ENCODE measurements at regions not wholly inside any gene's neighbourhood (a gene's known extent, or its start where the extent isn't known, plus 50 kb on each side); places are given as distances from the start of the nearest gene placed in this dataset.

GRCh38 chr13:74479124-74479523 lies 344.9 kb upstream of the KLF12 start (continued):
- TF ChIP-seq JUND (IDR thresholded peaks at IDR 0.05; ENCODE audit: borderline replicate concordance, low read depth, low read length): no peak
- no peak for TF ChIP-seq JUND (tag; IDR thresholded peaks at IDR 0.05; ENCODE audit: borderline replicate concordance, low read depth, low read length)
- no peak for TF ChIP-seq MXI1 (IDR thresholded peaks at IDR 0.05; ENCODE audit: low read depth, low read length)
- TF ChIP-seq GTF2B (IDR thresholded peaks at IDR 0.05; ENCODE audit: extremely low read depth, insufficient read length): no peak
- no peak for TF ChIP-seq SMC3 (conservative IDR thresholded peaks at IDR 0.05; ENCODE audit: insufficient read depth, low read depth, low read length)
- no peak for TF ChIP-seq ZNF696 (CRISPR knock-in tag; conservative IDR thresholded peaks at IDR 0.05)
- no peak for TF ChIP-seq ZNF175 (CRISPR knock-in tag; IDR thresholded peaks at IDR 0.05; ENCODE audit: low read depth)
- TF ChIP-seq SMARCA5 (IDR thresholded peaks at IDR 0.05): no peak

- no peak for ATAC-seq
- H3K79me2 ChIP-seq (ENCODE audit: control insufficient read depth, insufficient read depth, low read length): no peaks in the 10 kb centered on the region
- ChIA-PET CTCF (ENCODE audit: low intra/inter-chr PET ratio) (no interaction called here), POLR2A (no interaction called here)
- no peaks in the 10 kb centered on the region for H3K27me3 ChIP-seq (ENCODE audit: control insufficient read depth in 2 of 2, insufficient read depth in 2 of 2, low read length in 2 of 2)
- no peak overlapping the region for H3K4me2 ChIP-seq (ENCODE audit: insufficient read depth, low read length)
- H3K4me3 ChIP-seq: no peak overlapping the region
- no peaks in the 10 kb centered on the region for H4K20me1 ChIP-seq (replicated peaks; ENCODE audit: control insufficient read depth, insufficient read depth, low read length)
- FAIRE-seq: no peak
- no peaks in the 10 kb centered on the region for H3K36me3 ChIP-seq (ENCODE audit: control insufficient read depth, insufficient read depth, low read length)
- DNase-seq (ENCODE audit: extremely low read depth in 1 of 4, low spot score in 3 of 4): no peak
- no peaks in the 10 kb centered on the region for H3K4me1 ChIP-seq (replicated peaks in 1 of 2; ENCODE audit: control insufficient read depth in 2 of 2, insufficient read depth in 2 of 2, low read length in 2 of 2)
- no peak overlapping the region for H3K9ac ChIP-seq (ENCODE audit: insufficient read depth in 1 of 2, low read depth in 2 of 2, low read length in 2 of 2)
- no peaks in the 10 kb centered on the region for H3K9me3 ChIP-seq (replicated peaks; ENCODE audit: control insufficient read depth, insufficient read depth, low read depth, low read length)
- BruUV-seq (replicated peaks): no TSS peak
- H3K27ac ChIP-seq (ENCODE audit: extremely low read depth, low read depth, low read length): no peak overlapping the region
- H2AFZ ChIP-seq (ENCODE audit: low read depth, low read length): no peak overlapping the region
- no peaks in the 10 kb centered on the region for H3K9me1 ChIP-seq (ENCODE audit: control insufficient read depth, insufficient read depth, low read length)
- intact Hi-C loops (cut with micrococcal nuclease): no loop called here
- in situ Hi-C loops (cut with MboI): no loop called here
- no peak for TF ChIP-seq ZNF780A (CRISPR knock-in tag; IDR thresholded peaks at IDR 0.05)
- no peak for TF ChIP-seq SNRNP70 (optimal IDR thresholded peaks at IDR 0.05; ENCODE audit: low read depth, low read length)
- TF ChIP-seq, protein P1, sequence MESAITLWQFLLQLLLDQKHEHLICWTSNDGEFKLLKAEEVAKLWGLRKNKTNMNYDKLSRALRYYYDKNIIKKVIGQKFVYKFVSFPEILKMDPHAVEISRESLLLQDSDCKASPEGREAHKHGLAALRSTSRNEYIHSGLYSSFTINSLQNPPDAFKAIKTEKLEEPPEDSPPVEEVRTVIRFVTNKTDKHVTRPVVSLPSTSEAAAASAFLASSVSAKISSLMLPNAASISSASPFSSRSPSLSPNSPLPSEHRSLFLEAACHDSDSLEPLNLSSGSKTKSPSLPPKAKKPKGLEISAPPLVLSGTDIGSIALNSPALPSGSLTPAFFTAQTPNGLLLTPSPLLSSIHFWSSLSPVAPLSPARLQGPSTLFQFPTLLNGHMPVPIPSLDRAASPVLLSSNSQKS (CRISPR knock-in tag; IDR thresholded peaks at IDR 0.05): no peak
- TF ChIP-seq ELF4 (CRISPR knock-in tag; IDR thresholded peaks at IDR 0.05): no peak
- no peak for TF ChIP-seq POLR2B (IDR thresholded peaks at IDR 0.05; ENCODE audit: low read depth, partially characterized antibody)
- TF ChIP-seq, protein P2, sequence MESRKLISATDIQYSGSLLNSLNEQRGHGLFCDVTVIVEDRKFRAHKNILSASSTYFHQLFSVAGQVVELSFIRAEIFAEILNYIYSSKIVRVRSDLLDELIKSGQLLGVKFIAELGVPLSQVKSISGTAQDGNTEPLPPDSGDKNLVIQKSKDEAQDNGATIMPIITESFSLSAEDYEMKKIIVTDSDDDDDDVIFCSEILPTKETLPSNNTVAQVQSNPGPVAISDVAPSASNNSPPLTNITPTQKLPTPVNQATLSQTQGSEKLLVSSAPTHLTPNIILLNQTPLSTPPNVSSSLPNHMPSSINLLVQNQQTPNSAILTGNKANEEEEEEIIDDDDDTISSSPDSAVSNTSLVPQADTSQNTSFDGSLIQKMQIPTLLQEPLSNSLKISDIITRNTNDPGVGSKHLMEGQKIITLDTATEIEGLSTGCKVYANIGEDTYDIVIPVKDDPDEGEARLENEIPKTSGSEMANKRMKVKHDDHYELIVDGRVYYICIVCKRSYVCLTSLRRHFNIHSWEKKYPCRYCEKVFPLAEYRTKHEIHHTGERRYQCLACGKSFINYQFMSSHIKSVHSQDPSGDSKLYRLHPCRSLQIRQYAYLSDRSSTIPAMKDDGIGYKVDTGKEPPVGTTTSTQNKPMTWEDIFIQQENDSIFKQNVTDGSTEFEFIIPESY (CRISPR knock-in tag; IDR thresholded peaks at IDR 0.05): no peak
- no peak for TF ChIP-seq BCL6 (CRISPR knock-in tag; IDR thresholded peaks at IDR 0.05)
- no peak for TF ChIP-seq HMG20A (CRISPR knock-in tag; conservative IDR thresholded peaks at IDR 0.05)
- TF ChIP-seq ZBTB17 (CRISPR knock-in tag; IDR thresholded peaks at IDR 0.05): no peak
These were observed 342.6 kb upstream of the KLF12 start for GRCh38 chr13:74476788-74477187.

Measured in K562 (cell line).